ENCODE measurements at regions not wholly inside any gene's neighbourhood (a gene's known extent, or its start where the extent isn't known, plus 50 kb on each side); places are given as distances from the start of the nearest gene placed in this dataset.

DNA sequence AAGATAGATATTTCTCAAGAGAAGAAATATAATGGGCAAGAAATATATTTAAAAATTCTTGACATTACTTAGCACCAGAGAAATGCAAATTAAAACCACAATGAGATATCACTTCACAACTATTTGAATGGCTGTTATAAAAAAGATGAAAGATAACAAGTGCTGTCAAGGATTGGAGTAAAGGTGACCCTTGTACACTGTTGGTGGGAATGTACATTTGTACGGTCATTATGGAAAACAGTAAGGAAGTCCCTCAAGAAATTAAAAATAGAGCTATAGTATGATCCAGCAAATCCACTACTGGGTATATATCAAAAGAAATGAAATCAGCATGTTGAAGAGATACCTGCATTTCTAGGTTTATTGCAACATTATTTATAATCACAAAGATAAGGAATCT, 326.4 kb downstream of the GBE1 start:
- TF ChIP-seq EZH2phosphoT487 (IDR thresholded peaks at IDR 0.05; ENCODE audit: borderline replicate concordance, low read depth, low read length), result no peak
- TF ChIP-seq, protein P1, sequence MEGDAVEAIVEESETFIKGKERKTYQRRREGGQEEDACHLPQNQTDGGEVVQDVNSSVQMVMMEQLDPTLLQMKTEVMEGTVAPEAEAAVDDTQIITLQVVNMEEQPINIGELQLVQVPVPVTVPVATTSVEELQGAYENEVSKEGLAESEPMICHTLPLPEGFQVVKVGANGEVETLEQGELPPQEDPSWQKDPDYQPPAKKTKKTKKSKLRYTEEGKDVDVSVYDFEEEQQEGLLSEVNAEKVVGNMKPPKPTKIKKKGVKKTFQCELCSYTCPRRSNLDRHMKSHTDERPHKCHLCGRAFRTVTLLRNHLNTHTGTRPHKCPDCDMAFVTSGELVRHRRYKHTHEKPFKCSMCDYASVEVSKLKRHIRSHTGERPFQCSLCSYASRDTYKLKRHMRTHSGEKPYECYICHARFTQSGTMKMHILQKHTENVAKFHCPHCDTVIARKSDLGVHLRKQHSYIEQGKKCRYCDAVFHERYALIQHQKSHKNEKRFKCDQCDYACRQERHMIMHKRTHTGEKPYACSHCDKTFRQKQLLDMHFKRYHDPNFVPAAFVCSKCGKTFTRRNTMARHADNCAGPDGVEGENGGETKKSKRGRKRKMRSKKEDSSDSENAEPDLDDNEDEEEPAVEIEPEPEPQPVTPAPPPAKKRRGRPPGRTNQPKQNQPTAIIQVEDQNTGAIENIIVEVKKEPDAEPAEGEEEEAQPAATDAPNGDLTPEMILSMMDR (conservative IDR thresholded peaks at IDR 0.05; ENCODE audit: low read length), result no peak
- CTCF ChIA-PET (ENCODE audit: unreplicated experiment), result no interaction called here
- Histone ChIP-seq H3K4me1 (ENCODE audit: insufficient read depth, low read length, poor library complexity, severe bottlenecking) (no peaks in the 10 kb centered on the region), H3K9me3 (ENCODE audit: low read length) (no peaks in the 10 kb centered on the region), H2AFZ (ENCODE audit: low read length) (no peak overlapping the region), H3K79me2 (ENCODE audit: insufficient read depth, low read depth, low read length) (no peaks in the 10 kb centered on the region), H3K36me3 (ENCODE audit: insufficient read depth, low read length) (no peaks in the 10 kb centered on the region), H3K4me3 (ENCODE audit: low read depth, low read length, poor library complexity, severe bottlenecking) (no peak overlapping the region), H3K4me2 (ENCODE audit: low read length) (no peak overlapping the region), H3K9me2 (ENCODE audit: insufficient read depth, low read length) (no peaks in the 10 kb centered on the region; the same call in 1 of the 2 replicates), H4K20me1 (ENCODE audit: insufficient read depth, low read length) (no peaks in the 10 kb centered on the region), H3K27ac (ENCODE audit: low read depth, low read length, poor library complexity, severe bottlenecking) (no peak overlapping the region)
- POLR2A ChIA-PET, result no interaction called here
- BruUV-seq (replicated peaks), result no TSS peak
- no peak for DNase-seq (ENCODE audit: low spot score)
- intact Hi-C loops (cut with micrococcal nuclease; ENCODE audit: unreplicated experiment), result no loop called here

DNA sequence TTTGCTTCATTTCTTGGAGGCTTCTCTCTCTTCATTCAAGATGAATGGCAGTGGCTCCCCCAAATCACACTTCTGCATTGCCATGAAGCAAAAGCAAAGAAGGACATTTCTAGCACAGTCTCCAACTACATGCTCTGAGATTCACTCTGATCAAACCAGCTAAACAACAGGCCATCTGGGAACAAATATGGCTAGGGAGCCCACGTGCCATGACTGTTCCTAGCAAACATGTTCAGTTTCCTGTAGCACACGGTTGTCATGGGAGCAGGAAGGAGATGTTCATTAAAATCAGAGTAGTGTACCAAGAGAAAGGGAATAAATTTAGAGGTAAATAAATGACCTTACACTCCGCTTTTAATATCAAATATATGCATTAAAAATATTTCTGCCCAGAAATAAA, 327.3 kb downstream of the GBE1 start:
- intact Hi-C loops (cut with micrococcal nuclease; ENCODE audit: unreplicated experiment), result no loop called here
- TF ChIP-seq, protein P1 (conservative IDR thresholded peaks at IDR 0.05; ENCODE audit: low read length), result no peak
- TF ChIP-seq EZH2phosphoT487 (IDR thresholded peaks at IDR 0.05; ENCODE audit: borderline replicate concordance, low read depth, low read length), result no peak
- H4K20me1 ChIP-seq (ENCODE audit: insufficient read depth, low read length), result no peaks in the 10 kb centered on the region
- no peak for DNase-seq (ENCODE audit: low spot score)
- ChIA-PET CTCF (ENCODE audit: unreplicated experiment) (no interaction called here), POLR2A (no interaction called here)
- no peaks in the 10 kb centered on the region for H3K79me2 ChIP-seq (ENCODE audit: insufficient read depth, low read depth, low read length)
- H3K9me3 ChIP-seq (ENCODE audit: low read length), result no peaks in the 10 kb centered on the region
- no peaks in the 10 kb centered on the region for H3K4me1 ChIP-seq (ENCODE audit: insufficient read depth, low read length, poor library complexity, severe bottlenecking)
- H3K4me3 ChIP-seq (ENCODE audit: low read depth, low read length, poor library complexity, severe bottlenecking), result no peak overlapping the region
- no peak overlapping the region for H3K4me2 ChIP-seq (ENCODE audit: low read length)
- no TSS peak for BruUV-seq (replicated peaks)
- no peaks in the 10 kb centered on the region for H3K36me3 ChIP-seq (ENCODE audit: insufficient read depth, low read length)
- no peaks in the 10 kb centered on the region; the same call in 1 of the 2 replicates for H3K9me2 ChIP-seq (ENCODE audit: insufficient read depth, low read length)
- no peak overlapping the region for H3K27ac ChIP-seq (ENCODE audit: low read depth, low read length, poor library complexity, severe bottlenecking)
- no peak overlapping the region for H2AFZ ChIP-seq (ENCODE audit: low read length)

DNA sequence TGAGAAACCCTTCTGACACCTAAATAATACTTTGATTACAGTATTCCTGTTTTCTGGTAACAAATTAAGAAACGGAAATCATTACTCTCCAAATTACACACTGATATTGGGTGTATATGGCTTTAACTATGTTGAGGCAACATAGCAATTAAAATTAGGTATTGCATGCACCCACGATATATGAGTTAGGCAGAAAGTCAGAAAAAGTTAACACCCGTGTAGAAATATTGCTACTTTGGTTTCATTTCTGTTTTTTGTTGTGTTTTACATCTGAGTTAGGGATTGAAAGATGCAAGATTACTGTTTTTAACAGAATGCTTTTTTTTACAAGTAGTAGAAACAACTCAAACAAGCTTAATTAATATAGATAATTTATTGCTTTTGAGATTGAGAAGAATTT, 327.8 kb downstream of the GBE1 start:
- ChIA-PET POLR2A (no interaction called here), CTCF (ENCODE audit: unreplicated experiment) (no interaction called here)
- no peak overlapping the region for H3K4me3 ChIP-seq (ENCODE audit: low read depth, low read length, poor library complexity, severe bottlenecking)
- H3K79me2 ChIP-seq (ENCODE audit: insufficient read depth, low read depth, low read length), result no peaks in the 10 kb centered on the region
- H3K4me1 ChIP-seq (ENCODE audit: insufficient read depth, low read length, poor library complexity, severe bottlenecking), result no peaks in the 10 kb centered on the region
- no peaks in the 10 kb centered on the region for H4K20me1 ChIP-seq (ENCODE audit: insufficient read depth, low read length)
- no peak overlapping the region for H2AFZ ChIP-seq (ENCODE audit: low read length)
- no TSS peak for BruUV-seq (replicated peaks)
- H3K9me3 ChIP-seq (ENCODE audit: low read length), result no peaks in the 10 kb centered on the region
- no peak overlapping the region for H3K27ac ChIP-seq (ENCODE audit: low read depth, low read length, poor library complexity, severe bottlenecking)
- no peak for DNase-seq (ENCODE audit: low spot score)
- no peaks in the 10 kb centered on the region for H3K36me3 ChIP-seq (ENCODE audit: insufficient read depth, low read length)
- H3K4me2 ChIP-seq (ENCODE audit: low read length), result no peak overlapping the region
- no peak for TF ChIP-seq EZH2phosphoT487 (IDR thresholded peaks at IDR 0.05; ENCODE audit: borderline replicate concordance, low read depth, low read length)
- H3K9me2 ChIP-seq (ENCODE audit: insufficient read depth, low read length), result no peaks in the 10 kb centered on the region; the same call in 1 of the 2 replicates
- intact Hi-C loops (cut with micrococcal nuclease; ENCODE audit: unreplicated experiment), result no loop called here
